ENCODE measurements at regions not wholly inside any gene's neighbourhood (a gene's known extent, or its start where the extent isn't known, plus 50 kb on each side); places are given as distances from the start of the nearest gene placed in this dataset.
A peak's percentile ranks its signal among the peaks of the same experiment; 100 is the strongest.
"Not testable (repeated sequence)": the region's sequence is repeated elsewhere in the genome, so short reads cannot be mapped to it uniquely, and the experiment has no call there.

DNA sequence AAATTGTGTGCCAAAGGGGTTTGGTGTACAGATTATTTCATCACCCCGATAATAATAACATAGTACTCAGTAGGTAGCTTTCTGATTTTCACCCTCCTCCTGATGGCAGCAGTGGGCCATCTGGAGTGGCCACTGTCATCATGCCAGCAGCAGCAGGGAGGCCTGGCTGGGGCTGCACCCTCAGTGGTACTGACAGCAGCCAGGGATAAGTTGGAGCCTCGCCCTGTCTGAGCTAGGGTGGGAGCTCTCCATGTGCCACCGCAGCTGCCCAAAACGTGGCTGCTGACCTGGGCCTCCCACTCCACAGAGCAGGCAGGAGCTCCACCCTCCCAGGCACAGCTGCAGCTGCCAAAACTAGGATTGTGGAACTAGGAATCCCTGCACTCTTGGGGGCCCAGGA is 700.8 kb upstream of the KCND2 start:
- DNase-seq (ENCODE audit: low read depth), result no peak

DNA sequence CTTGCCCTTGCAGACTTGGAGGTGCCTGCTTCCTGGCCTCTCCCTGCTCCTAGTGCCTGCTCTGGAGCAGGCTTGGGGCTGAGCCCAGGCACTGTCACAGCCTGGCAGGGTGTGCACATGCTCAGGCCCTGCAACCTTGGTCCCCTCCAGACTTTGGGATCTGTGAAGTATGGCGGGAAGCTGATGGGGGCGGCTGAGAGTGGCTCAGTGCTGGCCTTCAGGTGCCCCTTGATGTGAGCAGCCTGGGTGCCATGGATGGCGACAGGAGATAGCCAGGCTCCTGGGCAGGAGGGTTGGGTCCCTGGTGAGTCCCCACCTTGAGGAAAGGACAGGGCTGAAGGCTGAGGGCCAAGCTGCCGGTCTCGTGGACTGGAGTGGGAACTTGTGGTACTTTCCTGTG is 700.4 kb upstream of the KCND2 start:
- DNase-seq (ENCODE audit: low read depth), result no peak

- DNase-seq (ENCODE audit: low read depth), result no peak
These were observed 694.9 kb upstream of the KCND2 start for GRCh38 chr7:119578116-119578515.

DNA sequence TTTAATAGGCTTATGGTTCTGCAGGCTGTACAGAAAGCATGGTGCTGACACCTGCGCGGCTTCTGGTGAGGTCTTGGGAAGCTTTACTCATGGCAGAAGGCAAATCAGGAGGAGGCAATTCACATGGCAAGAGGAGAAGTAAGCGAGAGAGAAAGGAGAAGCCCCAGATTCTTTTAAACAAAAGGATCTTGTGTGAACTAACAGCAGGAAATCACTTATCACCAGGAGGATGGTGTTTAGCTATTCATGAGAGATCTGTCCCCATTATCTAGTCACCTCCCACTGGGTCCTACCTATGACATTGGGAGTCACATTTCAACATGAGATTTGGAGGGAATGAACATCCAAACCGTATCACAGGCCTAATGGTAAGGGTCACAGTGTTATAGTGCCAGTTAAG is 678.0 kb upstream of the KCND2 start:
- DNase-seq (ENCODE audit: low read depth), result no peak

GRCh38 chr7:119596651-119597050 is 676.3 kb upstream of the KCND2 start:
- DNase-seq (ENCODE audit: low read depth), result no peak

- DNase-seq (ENCODE audit: low read depth), result no peak
These were observed 666.7 kb upstream of the KCND2 start for GRCh38 chr7:119606297-119606696.

DNA sequence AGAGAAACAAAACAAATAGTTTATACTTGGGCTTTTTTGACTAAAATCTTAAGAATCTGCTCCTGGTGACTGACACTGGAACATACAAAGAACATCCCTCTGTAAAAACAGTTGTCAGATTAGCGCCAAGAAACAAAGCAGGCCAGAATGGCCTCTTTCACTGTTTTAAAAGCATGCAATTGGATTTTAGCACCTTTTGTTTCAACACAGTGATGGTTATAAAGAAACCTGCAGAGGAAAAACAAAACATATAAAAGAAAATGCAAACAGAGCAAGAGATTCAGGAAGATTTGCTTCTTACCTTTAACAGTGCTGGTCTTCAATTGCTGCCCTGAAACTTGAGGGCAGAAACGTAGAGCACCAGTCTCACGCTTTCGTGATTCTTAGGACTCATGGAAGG is 652.2 kb upstream of the KCND2 start:
- no peak for DNase-seq (ENCODE audit: low read depth)

DNA sequence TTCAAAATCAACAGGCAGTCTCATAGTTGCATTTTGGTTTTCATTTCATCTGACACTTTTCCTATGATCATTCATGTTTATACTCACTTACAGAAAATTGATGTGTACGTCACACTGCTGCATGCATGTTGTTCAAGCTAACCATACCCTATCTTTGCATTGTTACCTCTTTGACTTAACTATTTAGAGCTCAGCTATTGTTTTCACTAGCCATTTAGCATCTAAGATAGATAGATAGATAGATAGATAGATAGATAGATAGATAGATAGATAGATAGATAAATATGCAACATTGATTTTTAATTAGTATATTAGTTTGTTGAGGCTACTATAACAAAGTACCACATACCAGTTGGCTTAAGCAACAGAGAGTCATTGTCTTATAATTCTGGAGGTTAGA is 649.5 kb upstream of the KCND2 start:
- DNase-seq (ENCODE audit: low read depth), result no peak

GRCh38 chr7:119630406-119630969 is 642.5 kb upstream of the KCND2 start:
- DNase-seq (ENCODE audit: low read depth), result no peak

DNA sequence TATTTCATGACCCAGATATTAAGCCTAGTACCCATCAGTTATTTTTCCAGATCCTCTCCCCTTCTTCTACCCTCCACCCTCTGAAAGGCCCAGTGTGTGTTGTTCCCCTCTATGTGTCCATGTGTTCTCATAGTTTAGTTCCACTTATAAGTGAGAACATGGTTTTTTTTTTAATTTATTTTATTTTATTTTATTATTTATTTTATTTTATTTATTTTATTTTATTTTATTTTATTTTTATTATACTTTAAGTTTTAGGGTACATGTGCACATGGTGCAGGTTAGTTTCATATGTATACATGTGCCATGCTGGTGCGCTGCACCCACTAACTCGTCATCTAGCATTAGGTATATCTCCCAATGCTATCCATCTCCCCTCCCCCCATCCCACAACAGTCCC is 639.2 kb upstream of the KCND2 start:
- not testable (repeated sequence) for DNase-seq (ENCODE audit: low read depth)

- DNase-seq (ENCODE audit: low read depth), result no peak
These were observed 632.6 kb upstream of the KCND2 start for GRCh38 chr7:119640326-119640725.

DNA sequence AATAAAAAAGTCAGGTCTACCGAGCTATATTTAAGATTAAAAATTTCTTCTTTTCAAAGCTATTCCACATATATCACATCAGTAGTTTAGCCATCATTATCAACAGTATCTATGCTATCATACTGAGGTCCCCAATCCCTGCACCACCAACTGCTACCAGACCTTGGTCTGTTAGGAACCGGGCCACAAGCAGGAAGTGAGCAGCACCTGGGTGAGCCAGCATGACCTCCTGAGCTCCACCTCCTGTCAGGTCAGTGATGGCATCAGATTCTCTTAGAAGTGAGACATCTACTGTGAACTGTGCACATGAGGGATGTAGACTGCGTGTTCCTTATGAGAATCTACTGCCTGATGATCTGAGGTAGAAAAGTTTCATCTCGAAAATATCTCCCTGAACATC is 632.1 kb upstream of the KCND2 start:
- no peak for DNase-seq (ENCODE audit: low read depth)

GRCh38 chr7:119643558-119643957 is 629.4 kb upstream of the KCND2 start:
- no peak for DNase-seq (ENCODE audit: low read depth)

DNA sequence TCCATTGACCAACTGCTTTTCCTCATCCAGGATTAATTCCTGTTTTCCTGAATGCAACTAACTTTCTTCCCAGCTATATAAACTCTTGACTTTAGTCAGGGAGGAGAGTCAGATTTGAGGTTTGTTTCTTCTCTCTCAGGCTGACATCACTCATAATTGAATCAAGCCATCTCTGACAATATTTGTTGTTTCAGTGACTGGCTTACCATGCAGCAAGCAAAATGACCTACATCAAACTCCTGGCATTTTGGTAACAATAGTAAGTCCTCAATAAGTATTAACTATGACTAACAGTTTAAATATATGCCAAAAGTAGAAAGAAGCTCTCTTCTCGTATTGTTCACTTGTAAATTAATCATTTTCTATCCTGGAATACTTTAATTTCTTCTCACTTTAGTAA is 625.7 kb upstream of the KCND2 start:
- DNase-seq (ENCODE audit: low read depth), result no peak

DNA sequence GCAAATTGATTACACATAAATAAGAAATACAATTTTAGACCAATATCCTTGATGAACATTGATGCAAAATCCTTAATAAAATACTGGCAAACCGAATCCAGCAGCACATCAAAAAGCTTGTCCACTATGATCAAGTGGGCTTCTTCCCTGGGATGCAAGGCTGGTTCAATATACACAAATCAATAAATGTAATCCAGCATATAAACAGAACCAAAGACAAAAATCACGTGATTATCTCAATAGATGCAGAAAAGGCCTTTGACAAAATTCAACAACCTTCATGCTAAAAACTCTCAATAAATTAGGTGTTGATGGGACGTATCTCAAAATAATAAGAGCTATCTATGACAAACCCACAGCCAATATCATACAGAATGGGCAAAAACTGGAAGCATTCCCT is 624.2 kb upstream of the KCND2 start:
- not testable (repeated sequence) for DNase-seq (ENCODE audit: low read depth)

GRCh38 chr7:119660080-119660479 is 612.9 kb upstream of the KCND2 start:
- no peak for DNase-seq (ENCODE audit: low read depth)

DNA sequence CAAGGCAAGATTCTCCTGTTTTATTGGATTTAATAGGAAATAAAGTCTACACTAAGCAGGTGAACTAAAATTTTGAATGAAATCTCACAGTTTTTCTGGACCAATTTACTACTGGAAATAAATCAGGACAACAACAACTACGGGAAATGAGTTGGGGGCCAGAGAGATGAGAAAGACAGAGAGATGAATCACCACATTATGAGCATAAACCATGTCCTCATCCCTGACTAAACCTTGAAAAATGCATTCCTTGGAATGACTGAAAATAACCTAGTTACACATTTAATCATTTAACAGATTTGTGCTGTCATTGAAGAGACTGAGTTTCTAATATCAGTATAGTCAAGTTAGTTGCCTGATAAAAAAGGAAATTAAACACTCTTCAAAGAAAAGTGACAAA is 608.4 kb upstream of the KCND2 start:
- peak; percentile 88 for DNase-seq (ENCODE audit: low read depth)

DNA sequence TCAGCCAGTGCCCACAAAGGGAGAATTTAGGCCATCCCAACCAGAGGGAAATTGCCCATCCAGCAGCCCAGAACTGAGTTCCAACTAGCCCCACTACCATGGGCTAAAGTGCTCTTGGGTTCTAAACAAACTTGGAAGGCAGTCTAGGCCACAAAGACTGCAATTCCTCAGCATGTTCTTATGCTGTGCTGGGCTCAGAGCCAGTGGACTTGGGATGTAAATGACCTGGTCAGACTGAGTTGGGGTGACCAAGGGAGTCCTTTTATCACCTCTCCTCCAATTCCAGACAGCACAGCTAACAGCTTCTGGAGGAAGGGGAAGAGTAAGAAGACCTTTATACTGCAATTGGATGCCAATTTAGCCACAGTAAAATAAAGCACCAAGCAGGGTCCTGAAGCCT is 607.2 kb upstream of the KCND2 start:
- DNase-seq (ENCODE audit: low read depth), result no peak

GRCh38 chr7:119681336-119681735 is 591.6 kb upstream of the KCND2 start:
- no peak for DNase-seq (ENCODE audit: low read depth)

GRCh38 chr7:119684763-119685162 is 588.2 kb upstream of the KCND2 start:
- DNase-seq (ENCODE audit: low read depth), result no peak

DNA sequence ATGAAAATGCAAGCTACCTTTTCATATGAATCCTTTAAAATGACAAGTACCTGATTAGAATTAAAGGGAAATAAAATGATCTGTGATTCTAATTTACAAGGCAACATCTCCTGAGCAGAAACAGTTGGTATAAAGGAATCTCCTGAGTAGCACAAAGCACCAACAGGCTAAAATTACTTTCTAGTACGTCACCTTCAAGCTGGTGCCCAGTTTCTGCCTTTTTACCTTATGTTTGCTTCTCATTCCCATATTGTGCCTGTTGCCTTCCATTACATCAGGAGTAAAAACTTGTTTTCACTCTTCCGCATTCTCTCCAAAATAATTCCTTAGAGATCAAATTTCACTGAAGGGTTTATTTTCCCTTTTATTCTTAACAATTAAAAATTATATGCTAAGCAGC is 587.1 kb upstream of the KCND2 start:
- DNase-seq (ENCODE audit: low read depth), result no peak

GRCh38 chr7:119688831-119689230 is 584.1 kb upstream of the KCND2 start:
- DNase-seq (ENCODE audit: low read depth), result no peak

DNA sequence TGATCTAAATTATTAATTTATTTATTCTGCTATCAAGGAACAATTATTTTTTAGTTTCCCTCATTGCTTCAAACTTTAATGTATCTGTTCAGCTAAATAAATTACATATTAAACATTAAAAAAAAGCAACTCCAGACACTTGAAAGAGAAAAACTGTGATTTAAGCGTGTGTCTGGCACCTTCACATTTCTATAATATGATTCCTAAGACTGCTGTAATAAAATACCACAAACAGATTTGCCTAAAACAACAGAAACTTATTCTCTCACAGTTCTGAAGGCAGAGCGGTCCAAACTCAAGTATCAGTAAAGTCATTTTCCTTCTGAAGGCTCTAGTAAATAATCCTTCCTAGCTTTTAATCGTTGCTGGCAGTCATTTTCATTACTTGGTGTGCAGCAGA is 580.4 kb upstream of the KCND2 start:
- no peak for DNase-seq (ENCODE audit: low read depth)

DNA sequence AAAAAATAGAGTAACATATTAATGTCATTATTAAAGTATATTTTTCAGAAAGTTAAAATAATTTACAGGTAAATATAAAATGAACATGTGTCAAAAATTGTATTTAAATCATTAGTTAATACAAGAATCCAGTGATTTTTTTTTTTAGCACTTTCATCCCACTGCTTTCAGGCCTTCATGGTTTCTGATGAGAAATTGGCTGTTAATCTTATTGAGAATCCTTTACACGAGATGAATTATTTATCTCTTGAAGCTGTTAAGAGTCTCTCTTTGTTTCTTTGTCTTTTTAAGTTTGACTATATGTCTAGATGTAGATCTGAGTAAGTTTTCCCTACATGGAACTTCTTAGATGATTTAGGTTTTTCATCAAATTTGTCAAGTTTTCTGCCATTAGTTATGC is 578.5 kb upstream of the KCND2 start:
- peak; percentile 9 for DNase-seq (ENCODE audit: low read depth)

DNA sequence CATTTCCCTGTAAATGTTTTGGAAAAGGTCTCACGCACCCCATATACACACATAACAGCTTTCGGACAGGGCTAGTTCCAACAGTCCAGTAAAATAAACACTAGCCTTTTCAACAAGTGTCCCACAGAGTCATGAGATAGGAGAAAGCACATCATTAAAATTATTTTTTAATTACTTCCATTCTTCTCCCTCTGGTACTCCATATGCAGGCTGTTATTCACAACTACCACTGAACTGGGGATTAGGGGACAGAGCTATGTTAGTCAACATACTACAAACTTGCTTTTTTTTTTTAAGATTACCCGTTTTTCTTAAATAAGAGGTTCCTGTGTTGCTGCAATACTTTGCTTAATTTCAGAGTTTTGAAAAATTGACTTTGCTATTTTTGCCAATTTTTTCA is 576.6 kb upstream of the KCND2 start:
- no peak for DNase-seq (ENCODE audit: low read depth)
